Erythroblast (primary cell): ENCODE measurements at regions not wholly inside any gene's neighbourhood (a gene's known extent, or its start where the extent isn't known, plus 50 kb on each side); places are given as distances from the start of the nearest gene placed in this dataset.

Experiments
- GATA1 ChIP-seq: IDR thresholded peaks from 2 replicates; pipeline ENCODE4 v1.6.1; 2011; ENCODE audit warnings: low read depth, mild to moderate bottlenecking, control low read depth, low read length, moderate library complexity
- POLR2A ChIP-seq: IDR thresholded peaks from 2 replicates; pipeline ENCODE4 v1.6.1; 2011; ENCODE audit warnings: mild to moderate bottlenecking, low read length

GRCh38 chr2:216773072-216773471 lies 77.7 kb upstream of the IGFBP5 start:
- TF ChIP-seq POLR2A, result peak; percentile 23
- TF ChIP-seq GATA1, result peak; percentile 67
